GM23338 (cell line): ENCODE measurements at regions not wholly inside any gene's neighbourhood (a gene's known extent, or its start where the extent isn't known, plus 50 kb on each side); places are given as distances from the start of the nearest gene placed in this dataset.

Experiments used
- ATAC-seq: fragments of 200-7000 bp; cut with Tn5 transposase; 3 replicates; pipeline ENCODE4 v1.9.1; 2020
- DNase-seq: peaks from one replicate; pipeline ENCODE4 v3.0.0-alpha.2; 2015; ENCODE audit warnings: low spot score
- H2AFZ ChIP-seq: fragments of 200-600 bp; sonication (generic); 2 replicates; pipeline ENCODE4 v1.8.0; 2016; ENCODE audit warnings: antibody characterized with exemption, mild to moderate bottlenecking, moderate library complexity
- H3F3A ChIP-seq: fragments of 200-600 bp; sonication (generic); replicated peaks from 2 replicates; pipeline ENCODE4 v1.8.0; 2017; ENCODE audit warnings: antibody characterized with exemption, mixed run types, low read depth
- H3K27ac ChIP-seq: fragments of 200-600 bp; sonication (generic); 2 replicates; pipeline ENCODE4 v1.6.1; 2016; ENCODE audit warnings: low read depth
- H3K27me3 ChIP-seq: fragments of 200-600 bp; sonication (generic); 2 replicates; pipeline ENCODE4 v1.8.0; 2016; ENCODE audit warnings: mild to moderate bottlenecking, mixed run types, moderate library complexity; ENCODE audit not compliant: insufficient read depth
- H3K36me3 ChIP-seq: fragments of 200-600 bp; sonication (generic); 2 replicates; pipeline ENCODE4 v1.8.0; 2016; ENCODE audit warnings: mild to moderate bottlenecking; ENCODE audit not compliant: insufficient read depth
- H3K4me1 ChIP-seq: fragments of 200-600 bp; sonication (generic); 2 replicates; pipeline ENCODE4 v1.8.0; 2016; ENCODE audit warnings: mild to moderate bottlenecking, moderate library complexity; ENCODE audit not compliant: insufficient read depth
- H3K4me2 ChIP-seq: fragments of 200-600 bp; sonication (generic); 2 replicates; pipeline ENCODE4 v1.7.1; 2017; ENCODE audit warnings: mixed run types
- H3K4me3 ChIP-seq: fragments of 200-600 bp; sonication (generic); 2 replicates; pipeline ENCODE4 v1.6.1; 2016; ENCODE audit warnings: mixed run types
- H3K79me2 ChIP-seq: fragments of 200-600 bp; sonication (generic); replicated peaks from 2 replicates; pipeline ENCODE4 v1.8.0; 2017; ENCODE audit warnings: mild to moderate bottlenecking; ENCODE audit not compliant: insufficient read depth
- H3K9me2 ChIP-seq: fragments of 200-600 bp; sonication (generic); 2 replicates; pipeline ENCODE4 v1.8.0; 2017; ENCODE audit not compliant: insufficient read depth
- H4K20me1 ChIP-seq: fragments of 200-600 bp; sonication (generic); replicated peaks from 2 replicates; pipeline ENCODE4 v1.8.0; 2017; ENCODE audit warnings: mild to moderate bottlenecking; ENCODE audit not compliant: insufficient read depth
- H3K27ac Mint-ChIP-seq: 2 replicates; pipeline ENCODE4 v1.8.0; 2020; ENCODE audit warnings: inconsistent platforms, mild to moderate bottlenecking, moderate library complexity, mixed read lengths
- H3K27me3 Mint-ChIP-seq: 3 replicates; pipeline ENCODE4 v1.8.0; 2022; ENCODE audit warnings: low read depth, mild to moderate bottlenecking, moderate library complexity, mixed read lengths, inconsistent platforms; ENCODE audit not compliant: insufficient read depth, poor library complexity
- H3K36me3 Mint-ChIP-seq: 3 replicates; pipeline ENCODE4 v1.8.0; 2021; ENCODE audit warnings: low read depth, mild to moderate bottlenecking, inconsistent platforms, moderate library complexity, mixed read lengths
- H3K4me1 Mint-ChIP-seq: 3 replicates; pipeline ENCODE4 v1.8.0; 2020; ENCODE audit warnings: mild to moderate bottlenecking, inconsistent platforms, mixed read lengths
- H3K4me3 Mint-ChIP-seq: 3 replicates; pipeline ENCODE4 v1.8.0; 2021; ENCODE audit warnings: moderate library complexity, mild to moderate bottlenecking, inconsistent platforms, mixed read lengths
- H3K9me3 Mint-ChIP-seq: 3 replicates; pipeline ENCODE4 v1.8.0; 2020; ENCODE audit warnings: moderate library complexity, mild to moderate bottlenecking, inconsistent platforms, mixed read lengths
- CREB1 ChIP-seq: fragments of 250-450 bp; sonication (Bioruptor Pico); IDR thresholded peaks from 2 replicates; pipeline ENCODE4 v1.5.0; 2020; ENCODE audit warnings: low read depth, mild to moderate bottlenecking, moderate library complexity
- EZH2 ChIP-seq: fragments of 200-600 bp; sonication (generic); IDR thresholded peaks from one replicate; pipeline ENCODE4 v1.8.0; 2017; ENCODE audit warnings: antibody characterized with exemption, mild to moderate bottlenecking, low read depth; ENCODE audit not compliant: unreplicated experiment
- EZH2phosphoT487 ChIP-seq: fragments of 200-600 bp; sonication (generic); IDR thresholded peaks from one replicate; pipeline ENCODE4 v1.8.1; 2018; ENCODE audit warnings: antibody characterized with exemption; ENCODE audit not compliant: unreplicated experiment
- JUNB ChIP-seq: IDR thresholded peaks from one replicate; pipeline ENCODE4 v1.6.1; 2016; ENCODE audit warnings: antibody characterized with exemption; ENCODE audit not compliant: unreplicated experiment
- NANOG ChIP-seq: IDR thresholded peaks from 2 replicates; pipeline ENCODE4 v1.6.1; 2016; ENCODE audit warnings: antibody characterized with exemption, borderline replicate concordance
- STAT1 ChIP-seq: IDR thresholded peaks from one replicate; pipeline ENCODE4 v1.6.1; 2016; ENCODE audit warnings: antibody characterized with exemption; ENCODE audit not compliant: unreplicated experiment
- ZNF331 ChIP-seq: fragments of 250-450 bp; sonication (Bioruptor Pico); IDR thresholded peaks from 2 replicates; pipeline ENCODE4 v1.5.0; 2020; ENCODE audit warnings: low read depth, mild to moderate bottlenecking, moderate library complexity
- TF ChIP-seq, protein P1 (sequence below): IDR thresholded peaks from 2 replicates; pipeline ENCODE4 v1.6.1; 2016; ENCODE audit warnings: antibody characterized with exemption
- TF ChIP-seq, protein P2 (sequence below): fragments of 250-450 bp; sonication (Bioruptor Pico); IDR thresholded peaks from 2 replicates; pipeline ENCODE4 v1.5.0; 2020; ENCODE audit warnings: mild to moderate bottlenecking, moderate library complexity

DNA sequence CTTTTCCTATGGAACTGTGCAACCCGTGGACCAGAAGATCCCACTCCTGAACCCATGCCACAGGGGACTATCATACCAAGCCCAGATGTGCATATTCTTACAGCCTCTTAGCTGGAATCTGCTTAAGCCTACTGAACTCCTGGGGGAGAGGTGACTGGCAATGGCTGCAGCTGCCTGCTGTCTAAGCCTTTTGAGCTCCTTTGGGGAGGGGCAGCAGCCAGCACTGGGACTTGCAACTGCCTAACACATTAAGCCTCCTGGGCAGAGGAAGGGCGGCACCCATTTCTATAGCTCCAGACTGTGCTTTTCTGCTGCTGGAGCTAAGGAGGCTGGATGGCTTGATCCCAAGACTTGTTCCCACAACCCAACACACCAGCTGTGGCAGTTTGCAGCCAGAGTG is 117.9 kb upstream of the VEGFC start:
- Histone ChIP-seq H3K27me3 (no peaks in the 10 kb centered on the region), H3K4me3 (no peak overlapping the region), H3K36me3 (peaks cover 2% of the 10 kb centered on the region; the same call in 1 of the 2 replicates), H4K20me1 (no peaks in the 10 kb centered on the region), H3K4me2 (no peak overlapping the region), H3K4me1 (no peaks in the 10 kb centered on the region), H3K79me2 (no peaks in the 10 kb centered on the region), H3K27ac (no peak overlapping the region), H3K9me2 (no peaks in the 10 kb centered on the region; the same call in 1 of the 2 replicates), H2AFZ (no peak overlapping the region), H3F3A (no peaks in the 10 kb centered on the region)
- Mint-ChIP-seq H3K4me1 (no peaks in the 10 kb centered on the region), H3K27ac (no peak overlapping the region), H3K27me3 (no peaks in the 10 kb centered on the region), H3K9me3 (peaks cover 17% of the 10 kb centered on the region), H3K4me3 (no peak overlapping the region), H3K36me3 (peaks cover 2% of the 10 kb centered on the region; the same call in 1 of the 3 replicates)
- ATAC-seq = no peak
- DNase-seq = no peak
- TF ChIP-seq, protein P1, sequence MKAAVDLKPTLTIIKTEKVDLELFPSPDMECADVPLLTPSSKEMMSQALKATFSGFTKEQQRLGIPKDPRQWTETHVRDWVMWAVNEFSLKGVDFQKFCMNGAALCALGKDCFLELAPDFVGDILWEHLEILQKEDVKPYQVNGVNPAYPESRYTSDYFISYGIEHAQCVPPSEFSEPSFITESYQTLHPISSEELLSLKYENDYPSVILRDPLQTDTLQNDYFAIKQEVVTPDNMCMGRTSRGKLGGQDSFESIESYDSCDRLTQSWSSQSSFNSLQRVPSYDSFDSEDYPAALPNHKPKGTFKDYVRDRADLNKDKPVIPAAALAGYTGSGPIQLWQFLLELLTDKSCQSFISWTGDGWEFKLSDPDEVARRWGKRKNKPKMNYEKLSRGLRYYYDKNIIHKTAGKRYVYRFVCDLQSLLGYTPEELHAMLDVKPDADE = no peak
- TF ChIP-seq STAT1 = no peak
- no peak for TF ChIP-seq NANOG
- no peak for TF ChIP-seq EZH2phosphoT487
- no peak for TF ChIP-seq EZH2
- TF ChIP-seq ZNF331 (CRISPR knock-in tag) = no peak
- TF ChIP-seq, protein P2, sequence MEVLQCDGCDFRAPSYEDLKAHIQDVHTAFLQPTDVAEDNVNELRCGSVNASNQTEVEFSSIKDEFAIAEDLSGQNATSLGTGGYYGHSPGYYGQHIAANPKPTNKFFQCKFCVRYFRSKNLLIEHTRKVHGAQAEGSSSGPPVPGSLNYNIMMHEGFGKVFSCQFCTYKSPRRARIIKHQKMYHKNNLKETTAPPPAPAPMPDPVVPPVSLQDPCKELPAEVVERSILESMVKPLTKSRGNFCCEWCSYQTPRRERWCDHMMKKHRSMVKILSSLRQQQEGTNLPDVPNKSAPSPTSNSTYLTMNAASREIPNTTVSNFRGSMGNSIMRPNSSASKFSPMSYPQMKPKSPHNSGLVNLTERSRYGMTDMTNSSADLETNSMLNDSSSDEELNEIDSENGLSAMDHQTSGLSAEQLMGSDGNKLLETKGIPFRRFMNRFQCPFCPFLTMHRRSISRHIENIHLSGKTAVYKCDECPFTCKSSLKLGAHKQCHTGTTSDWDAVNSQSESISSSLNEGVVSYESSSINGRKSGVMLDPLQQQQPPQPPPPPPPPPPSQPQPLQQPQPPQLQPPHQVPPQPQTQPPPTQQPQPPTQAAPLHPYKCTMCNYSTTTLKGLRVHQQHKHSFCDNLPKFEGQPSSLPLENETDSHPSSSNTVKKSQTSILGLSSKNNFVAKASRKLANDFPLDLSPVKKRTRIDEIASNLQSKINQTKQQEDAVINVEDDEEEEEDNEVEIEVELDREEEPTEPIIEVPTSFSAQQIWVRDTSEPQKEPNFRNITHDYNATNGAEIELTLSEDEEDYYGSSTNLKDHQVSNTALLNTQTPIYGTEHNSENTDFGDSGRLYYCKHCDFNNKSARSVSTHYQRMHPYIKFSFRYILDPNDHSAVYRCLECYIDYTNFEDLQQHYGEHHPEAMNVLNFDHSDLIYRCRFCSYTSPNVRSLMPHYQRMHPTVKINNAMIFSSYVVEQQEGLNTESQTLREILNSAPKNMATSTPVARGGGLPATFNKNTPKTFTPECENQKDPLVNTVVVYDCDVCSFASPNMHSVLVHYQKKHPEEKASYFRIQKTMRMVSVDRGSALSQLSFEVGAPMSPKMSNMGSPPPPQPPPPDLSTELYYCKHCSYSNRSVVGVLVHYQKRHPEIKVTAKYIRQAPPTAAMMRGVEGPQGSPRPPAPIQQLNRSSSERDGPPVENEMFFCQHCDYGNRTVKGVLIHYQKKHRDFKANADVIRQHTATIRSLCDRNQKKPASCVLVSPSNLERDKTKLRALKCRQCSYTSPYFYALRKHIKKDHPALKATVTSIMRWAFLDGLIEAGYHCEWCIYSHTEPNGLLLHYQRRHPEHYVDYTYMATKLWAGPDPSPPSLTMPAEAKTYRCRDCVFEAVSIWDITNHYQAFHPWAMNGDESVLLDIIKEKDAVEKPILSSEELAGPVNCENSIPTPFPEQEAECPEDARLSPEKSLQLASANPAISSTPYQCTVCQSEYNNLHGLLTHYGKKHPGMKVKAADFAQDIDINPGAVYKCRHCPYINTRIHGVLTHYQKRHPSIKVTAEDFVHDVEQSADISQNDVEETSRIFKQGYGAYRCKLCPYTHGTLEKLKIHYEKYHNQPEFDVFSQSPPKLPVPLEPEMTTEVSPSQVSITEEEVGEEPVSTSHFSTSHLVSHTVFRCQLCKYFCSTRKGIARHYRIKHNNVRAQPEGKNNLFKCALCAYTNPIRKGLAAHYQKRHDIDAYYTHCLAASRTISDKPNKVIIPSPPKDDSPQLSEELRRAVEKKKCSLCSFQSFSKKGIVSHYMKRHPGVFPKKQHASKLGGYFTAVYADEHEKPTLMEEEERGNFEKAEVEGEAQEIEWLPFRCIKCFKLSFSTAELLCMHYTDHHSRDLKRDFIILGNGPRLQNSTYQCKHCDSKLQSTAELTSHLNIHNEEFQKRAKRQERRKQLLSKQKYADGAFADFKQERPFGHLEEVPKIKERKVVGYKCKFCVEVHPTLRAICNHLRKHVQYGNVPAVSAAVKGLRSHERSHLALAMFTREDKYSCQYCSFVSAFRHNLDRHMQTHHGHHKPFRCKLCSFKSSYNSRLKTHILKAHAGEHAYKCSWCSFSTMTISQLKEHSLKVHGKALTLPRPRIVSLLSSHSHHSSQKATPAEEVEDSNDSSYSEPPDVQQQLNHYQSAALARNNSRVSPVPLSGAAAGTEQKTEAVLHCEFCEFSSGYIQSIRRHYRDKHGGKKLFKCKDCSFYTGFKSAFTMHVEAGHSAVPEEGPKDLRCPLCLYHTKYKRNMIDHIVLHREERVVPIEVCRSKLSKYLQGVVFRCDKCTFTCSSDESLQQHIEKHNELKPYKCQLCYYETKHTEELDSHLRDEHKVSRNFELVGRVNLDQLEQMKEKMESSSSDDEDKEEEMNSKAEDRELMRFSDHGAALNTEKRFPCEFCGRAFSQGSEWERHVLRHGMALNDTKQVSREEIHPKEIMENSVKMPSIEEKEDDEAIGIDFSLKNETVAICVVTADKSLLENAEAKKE (CRISPR knock-in tag) = no peak
- TF ChIP-seq JUNB = no peak
- TF ChIP-seq CREB1 = no peak
